Liver (tissue), 8 donors: ENCODE measurements at regions not wholly inside any gene's neighbourhood (a gene's known extent, or its start where the extent isn't known, plus 50 kb on each side); places are given as distances from the start of the nearest gene placed in this dataset.

Experiments
- DNase-seq: peaks from one replicate; pipeline ENCODE4 v3.0.0-alpha.2; 2017; ENCODE audit warnings: low spot score
- H3K27ac ChIP-seq, 2 donors: one replicate each; pipeline ENCODE4 v1.7.0; 2013; ENCODE audit warnings: inconsistent platforms in 2 of 2, low read length in 2 of 2, control low read depth in 1 of 2, low read depth in 1 of 2, mild to moderate bottlenecking in 1 of 2
- H3K27me3 ChIP-seq, 4 donors: one replicate each; pipeline versions ENCODE4 v1.6.1 to v1.7.0; 2013; ENCODE audit warnings: low read length in 3 of 4, inconsistent platforms in 1 of 4, mild to moderate bottlenecking in 1 of 4, moderate library complexity in 1 of 4; ENCODE audit not compliant: control insufficient read depth in 4 of 4, insufficient read depth in 4 of 4
- H3K36me3 ChIP-seq, 4 donors: one replicate each; pipeline versions ENCODE4 v1.6.1 to v1.7.0; 2013; ENCODE audit warnings: low read length in 3 of 4, mild to moderate bottlenecking in 3 of 4, low read depth in 1 of 4, moderate library complexity in 1 of 4; ENCODE audit not compliant: control insufficient read depth in 4 of 4, insufficient read depth in 3 of 4
- H3K4me1 ChIP-seq, 4 donors: one replicate each; pipeline versions ENCODE4 v1.6.1 to v1.7.0; 2013; ENCODE audit warnings: low read length in 3 of 4, mild to moderate bottlenecking in 3 of 4, moderate library complexity in 1 of 4; ENCODE audit not compliant: control insufficient read depth in 4 of 4, insufficient read depth in 4 of 4
- H3K4me3 ChIP-seq, 3 donors: one replicate each; pipeline versions ENCODE4 v1.6.1 to v1.7.0; 2013; ENCODE audit warnings: low read length in 3 of 3, control low read depth in 1 of 3, low read depth in 1 of 3, mild to moderate bottlenecking in 1 of 3
- H3K9ac ChIP-seq, 2 donors: one replicate each; pipeline ENCODE4 v1.7.0; 2013; ENCODE audit warnings: low read length in 2 of 2, mild to moderate bottlenecking in 2 of 2, moderate library complexity in 2 of 2, control low read depth in 1 of 2, low read depth in 1 of 2
- H3K9me3 ChIP-seq, 4 donors: one replicate each; pipeline versions ENCODE4 v1.6.1 to v1.7.0; 2013; ENCODE audit warnings: low read length in 3 of 4; ENCODE audit not compliant: control insufficient read depth in 4 of 4
- CTCF ChIP-seq: fragments of 150-350 bp; IDR thresholded peaks from 2 replicates; pipeline ENCODE4 v1.5.1; 2017; ENCODE audit warnings: improper control_type of control experiment, low read depth, low read length; ENCODE audit not compliant: missing input control
- EGR1 ChIP-seq, 2 donors: IDR thresholded peaks; 2 replicates each; pipeline ENCODE4 v1.6.1; 2016 to 2018; ENCODE audit warnings: antibody characterized with exemption in 2 of 2, low read depth in 2 of 2
- FOXA2 ChIP-seq: IDR thresholded peaks from 2 replicates; pipeline ENCODE4 v1.6.1; 2016; ENCODE audit warnings: antibody characterized with exemption
- HNF4A ChIP-seq, 2 donors: conservative IDR thresholded peaks; 2 replicates each; pipeline ENCODE4 v1.6.1; 2016; ENCODE audit warnings: antibody characterized with exemption in 2 of 2, mild to moderate bottlenecking in 2 of 2
- HNF4G ChIP-seq: IDR thresholded peaks from 2 replicates; pipeline ENCODE4 v1.6.1; 2016; ENCODE audit warnings: antibody characterized with exemption
- RAD21 ChIP-seq, 2 donors: IDR thresholded peaks; 2 replicates each; pipeline ENCODE4 v1.6.1; 2016; ENCODE audit warnings: antibody characterized with exemption in 2 of 2, mild to moderate bottlenecking in 2 of 2
- REST ChIP-seq: IDR thresholded peaks from 2 replicates; pipeline ENCODE4 v1.6.1; 2016; ENCODE audit warnings: antibody characterized with exemption, mild to moderate bottlenecking
- SP1 ChIP-seq: IDR thresholded peaks from 2 replicates; pipeline ENCODE4 v1.6.1; 2018; ENCODE audit warnings: antibody characterized with exemption, mild to moderate bottlenecking
- YY1 ChIP-seq: IDR thresholded peaks from 2 replicates; pipeline ENCODE4 v1.6.1; 2016; ENCODE audit warnings: antibody characterized with exemption, mild to moderate bottlenecking
- WGBS: extraction: QIAGEN DNeasy Blood & Tissue Kit; methylation state at CpG from one replicate; pipeline ENCODE4 v1.1.7; 2013; 5-methylcytosine and 5-hydroxymethylcytosine counted together
- donor health status: healthy.
- donor health status: healthy.
- donor health status: healthy.
- donor health status: healthy.
- donor health status: healthy.

- no peaks in the 10 kb centered on the region for H3K4me1 ChIP-seq
- WGBS, result 77% methylated on average over 7 of the region's 7 CpGs
- TF ChIP-seq EGR1 (IDR thresholded peaks at IDR 0.05; ENCODE audit: low read depth in 2 of 2) (no peak), SP1 (peak; percentile 45)
- H3K27ac ChIP-seq, result no peak overlapping the region
- H3K9ac ChIP-seq, result no peak overlapping the region
- H3K36me3 ChIP-seq, result no peaks in the 10 kb centered on the region
- DNase-seq, result no peak
- no peaks in the 10 kb centered on the region for H3K9me3 ChIP-seq
- no peak overlapping the region for H3K4me3 ChIP-seq
- peaks cover 0 to 4% (median 0%) of the 10 kb centered on the region in 4 donors for H3K27me3 ChIP-seq
Observed at GRCh38 chr10:3623746-3624145, 161.3 kb downstream of the KLF6 start.

- Histone ChIP-seq H3K4me1 (no peaks in the 10 kb centered on the region), H3K9me3 (no peaks in the 10 kb centered on the region), H3K27me3 (peaks cover 0 to 4% (median 0%) of the 10 kb centered on the region in 4 donors), H3K27ac (no peak overlapping the region), H3K4me3 (no peak overlapping the region), H3K36me3 (no peaks in the 10 kb centered on the region), H3K9ac (no peak overlapping the region)
- no peak for DNase-seq
- no peak for TF ChIP-seq HNF4A (conservative IDR thresholded peaks at IDR 0.05)
- WGBS, result 83% methylated on average over 3 of the region's 3 CpGs
Observed at GRCh38 chr10:3622845-3623621, 162.0 kb downstream of the KLF6 start.

- TF ChIP-seq HNF4G, result no peak
- TF ChIP-seq FOXA2, result no peak
- TF ChIP-seq RAD21 (IDR thresholded peaks at IDR 0.05), result peak; percentile 58 to 62
- peak; percentile 4 for TF ChIP-seq CTCF
- Histone ChIP-seq H3K4me3 (no peak overlapping the region), H3K9me3 (no peaks in the 10 kb centered on the region), H3K27ac (no peak overlapping the region), H3K36me3 (no peaks in the 10 kb centered on the region), H3K27me3 (peaks cover 0 to 4% (median 0%) of the 10 kb centered on the region in 4 donors), H3K9ac (no peak overlapping the region), H3K4me1 (no peaks in the 10 kb centered on the region)
- DNase-seq, result no peak
- 67% methylated on average over 2 of the region's 2 CpGs for WGBS
Observed at GRCh38 chr10:3622427-3622826, 162.6 kb downstream of the KLF6 start.

GRCh38 chr10:3620818-3621217 is 164.2 kb downstream of the KLF6 start:
- H3K36me3 ChIP-seq, result no peaks in the 10 kb centered on the region
- no peak overlapping the region for H3K4me3 ChIP-seq
- no peaks in the 10 kb centered on the region for H3K9me3 ChIP-seq
- no peak for DNase-seq
- 80% methylated on average over 2 of the region's 2 CpGs for WGBS
- H3K9ac ChIP-seq, result no peak overlapping the region
- peaks cover 0 to 4% (median 0%) of the 10 kb centered on the region in 4 donors for H3K27me3 ChIP-seq
- TF ChIP-seq YY1, result no peak
- no peak for TF ChIP-seq RAD21 (IDR thresholded peaks at IDR 0.05)
- no peak for TF ChIP-seq REST
- TF ChIP-seq HNF4A (conservative IDR thresholded peaks at IDR 0.05), result no peak
- TF ChIP-seq HNF4G, result no peak
- no peaks in the 10 kb centered on the region for H3K4me1 ChIP-seq
- no peak overlapping the region for H3K27ac ChIP-seq
